ENCODE measurements at regions not wholly inside any gene's neighbourhood (a gene's known extent, or its start where the extent isn't known, plus 50 kb on each side); places are given as distances from the start of the nearest gene placed in this dataset.

DNA sequence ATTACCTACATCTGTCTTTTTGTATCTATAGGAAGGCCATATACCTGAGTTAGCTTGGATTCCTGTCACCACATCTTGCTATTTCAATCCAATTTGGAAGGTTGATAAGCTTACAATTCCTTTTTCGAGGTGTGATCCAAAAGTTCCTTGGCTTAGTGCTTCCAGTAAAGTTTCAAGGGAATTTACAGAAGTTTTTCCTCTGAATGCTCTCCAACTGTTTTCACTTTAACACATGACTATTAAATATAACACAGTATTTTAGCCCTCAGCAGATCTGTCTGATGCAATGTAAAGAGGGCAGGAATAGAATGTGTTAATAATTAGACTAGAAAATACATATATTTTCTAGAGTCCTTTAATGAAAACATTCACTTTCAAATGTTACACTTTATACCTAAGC lies 171.4 kb downstream of the DKK1 start:
- TF ChIP-seq CTCF (IDR thresholded peaks at IDR 0.05; ENCODE audit: insufficient read depth, low read depth, low read length) = no peak
- TF ChIP-seq EZH2 (IDR thresholded peaks at IDR 0.05; ENCODE audit: insufficient read depth, low read length) = no peak

All from astrocyte (in vitro differentiated cells and primary cell).